Breast epithelium (tissue), 4 donors: ENCODE measurements at regions not wholly inside any gene's neighbourhood (a gene's known extent, or its start where the extent isn't known, plus 50 kb on each side); places are given as distances from the start of the nearest gene placed in this dataset.

Experiments used
- DNase-seq, 2 donors: peaks; one replicate each; pipeline ENCODE4 v3.0.0-alpha.2; 2019; ENCODE audit warnings: low spot score in 2 of 2
- H3K27ac ChIP-seq, 2 donors: fragments of 200-600 bp; sonication (generic) in 1 of 2; one replicate each; pipeline ENCODE4 v1.5.1; 2016 to 2019; ENCODE audit warnings: mild to moderate bottlenecking in 1 of 2
- H3K27me3 ChIP-seq, 2 donors: fragments of 200-600 bp; sonication (generic) in 1 of 2; one replicate each; pipeline versions ENCODE4 v1.5.1 to v1.6.0; 2017 to 2019; ENCODE audit warnings: control low read depth in 1 of 2, mild to moderate bottlenecking in 1 of 2
- H3K36me3 ChIP-seq: fragments of 200-600 bp; one replicate; pipeline ENCODE4 v1.5.1; 2019
- H3K4me1 ChIP-seq, 2 donors: fragments of 200-600 bp; sonication (generic); one replicate each; pipeline ENCODE4 v1.5.1; 2016 to 2019; ENCODE audit warnings: control low read depth in 1 of 2
- H3K4me3 ChIP-seq, 3 donors: fragments of 200-600 bp; sonication (generic); 1 replicate in 2 of 3; 2 replicates in 1 of 3; pipeline ENCODE4 v1.5.1; 2016 to 2019; ENCODE audit warnings: mild to moderate bottlenecking in 3 of 3, moderate library complexity in 2 of 3
- H3K9me3 ChIP-seq, 2 donors: fragments of 200-600 bp; sonication (generic) in 1 of 2; one replicate each; pipeline ENCODE4 v1.5.1; 2016 to 2019; ENCODE audit warnings: control low read depth in 1 of 2
- POLR2A ChIP-seq: fragments of 450-650 bp; IDR thresholded peaks from one replicate; pipeline ENCODE4 v1.6.1; 2016; ENCODE audit warnings: antibody characterized with exemption, mild to moderate bottlenecking, moderate library complexity
- POLR2AphosphoS5 ChIP-seq, 3 donors: sonication (generic); formaldehyde crosslinking; IDR thresholded peaks; one replicate each; pipeline ENCODE4 v1.6.1; 2017; ENCODE audit warnings: antibody characterized with exemption in 3 of 3
- intact Hi-C: fragments of 100-400 bp; cut with DNase I; formaldehyde crosslinking; loops from one replicate; pipeline ENCODE4 v1.15.1; 2023; ENCODE audit warnings: low total_unique reads
- TF ChIP-seq, protein P1 (sequence below), 3 donors: fragments of 450-650 bp; IDR thresholded peaks; one replicate each; pipeline ENCODE4 v1.5.1; 2016 to 2017; ENCODE audit warnings: antibody characterized with exemption in 3 of 3, mild to moderate bottlenecking in 3 of 3, moderate library complexity in 3 of 3

DNA sequence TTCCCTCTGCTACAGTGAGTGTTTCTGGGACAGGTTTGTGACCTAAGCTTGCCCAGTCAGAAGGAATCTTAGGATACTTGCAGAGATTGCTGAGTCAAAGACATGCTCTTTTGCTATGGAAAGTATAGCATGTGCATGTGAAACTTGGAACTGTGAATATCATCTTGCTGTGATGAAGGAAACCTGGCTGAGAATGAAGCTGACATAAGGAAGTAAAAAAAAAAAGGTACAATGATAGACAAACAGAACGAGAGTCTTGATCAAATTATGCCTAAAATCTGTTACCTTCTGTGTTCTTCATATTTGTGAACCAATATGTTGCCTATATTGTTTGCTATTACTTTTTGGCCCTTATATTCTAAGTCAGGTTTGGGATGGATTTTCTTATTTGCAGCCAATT lies 525.7 kb downstream of the NPIPA7 start:
- DNase-seq, result no peak
- Histone ChIP-seq H3K27ac (no peak overlapping the region), H3K36me3 (no peaks in the 10 kb centered on the region), H3K4me1 (no peaks in the 10 kb centered on the region), H3K27me3 (no peaks in the 10 kb centered on the region), H3K9me3 (peaks cover 0 to 40% of the 10 kb centered on the region in 2 donors), H3K4me3 (no peak overlapping the region)
- intact Hi-C loops, result no loop called here
- TF ChIP-seq POLR2A, result no peak
- no peak for TF ChIP-seq POLR2AphosphoS5 (IDR thresholded peaks at IDR 0.05)
- TF ChIP-seq, protein P1, sequence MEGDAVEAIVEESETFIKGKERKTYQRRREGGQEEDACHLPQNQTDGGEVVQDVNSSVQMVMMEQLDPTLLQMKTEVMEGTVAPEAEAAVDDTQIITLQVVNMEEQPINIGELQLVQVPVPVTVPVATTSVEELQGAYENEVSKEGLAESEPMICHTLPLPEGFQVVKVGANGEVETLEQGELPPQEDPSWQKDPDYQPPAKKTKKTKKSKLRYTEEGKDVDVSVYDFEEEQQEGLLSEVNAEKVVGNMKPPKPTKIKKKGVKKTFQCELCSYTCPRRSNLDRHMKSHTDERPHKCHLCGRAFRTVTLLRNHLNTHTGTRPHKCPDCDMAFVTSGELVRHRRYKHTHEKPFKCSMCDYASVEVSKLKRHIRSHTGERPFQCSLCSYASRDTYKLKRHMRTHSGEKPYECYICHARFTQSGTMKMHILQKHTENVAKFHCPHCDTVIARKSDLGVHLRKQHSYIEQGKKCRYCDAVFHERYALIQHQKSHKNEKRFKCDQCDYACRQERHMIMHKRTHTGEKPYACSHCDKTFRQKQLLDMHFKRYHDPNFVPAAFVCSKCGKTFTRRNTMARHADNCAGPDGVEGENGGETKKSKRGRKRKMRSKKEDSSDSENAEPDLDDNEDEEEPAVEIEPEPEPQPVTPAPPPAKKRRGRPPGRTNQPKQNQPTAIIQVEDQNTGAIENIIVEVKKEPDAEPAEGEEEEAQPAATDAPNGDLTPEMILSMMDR (IDR thresholded peaks at IDR 0.05), result no peak

DNA sequence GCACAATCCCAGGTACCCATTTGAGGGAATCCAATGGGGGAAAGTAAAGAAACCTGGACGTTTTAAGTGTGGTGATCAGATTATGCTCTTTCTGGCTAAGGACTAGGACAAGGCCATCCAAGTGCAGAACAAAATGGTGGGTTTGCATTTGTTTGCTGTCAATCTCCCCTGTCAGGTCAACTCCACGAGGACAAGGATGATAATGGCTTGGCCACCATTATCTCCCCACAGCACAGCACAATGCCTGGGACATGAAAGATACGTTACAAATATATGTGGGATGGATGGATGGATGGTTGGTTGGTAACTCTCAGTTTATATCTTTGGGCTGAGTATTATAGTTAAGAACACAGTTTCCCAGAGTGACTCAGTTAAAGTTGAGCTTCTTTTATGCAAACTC lies 526.9 kb downstream of the NPIPA7 start:
- no peaks in the 10 kb centered on the region for H3K36me3 ChIP-seq
- no peak overlapping the region for H3K27ac ChIP-seq
- no peaks in the 10 kb centered on the region for H3K27me3 ChIP-seq
- no peak for DNase-seq
- H3K4me3 ChIP-seq, result no peak overlapping the region
- H3K9me3 ChIP-seq, result peaks cover 0 to 27% of the 10 kb centered on the region in 2 donors
- no peaks in the 10 kb centered on the region for H3K4me1 ChIP-seq
- TF ChIP-seq, protein P1 (IDR thresholded peaks at IDR 0.05), result no peak
- TF ChIP-seq POLR2A (no peak), POLR2AphosphoS5 (IDR thresholded peaks at IDR 0.05) (no peak)
- intact Hi-C loops, result no loop called here

DNA sequence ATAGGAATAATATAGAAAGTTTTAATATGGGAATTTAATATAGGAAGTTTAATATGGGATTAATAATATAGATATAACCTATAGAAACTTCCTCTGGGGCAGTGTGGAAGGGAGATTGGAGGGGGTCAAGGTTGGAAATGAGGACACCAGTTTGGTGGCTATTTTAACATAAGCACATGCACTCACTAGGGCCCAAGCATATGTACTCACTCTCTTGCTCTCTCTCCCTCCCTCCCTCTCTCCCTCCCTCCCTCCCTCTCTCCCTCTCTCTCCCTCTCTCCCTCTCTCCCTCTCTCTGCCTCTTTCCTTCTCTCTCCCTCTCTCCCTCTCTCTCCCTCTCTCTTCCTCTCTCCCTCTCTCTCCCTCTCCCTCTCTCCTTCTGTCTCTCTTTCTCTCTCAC lies 528.1 kb downstream of the NPIPA7 start:
- H3K4me1 ChIP-seq, result no peaks in the 10 kb centered on the region
- H3K27ac ChIP-seq, result no peak overlapping the region
- H3K9me3 ChIP-seq, result peaks cover 0 to 16% of the 10 kb centered on the region in 2 donors
- intact Hi-C loops, result no loop called here
- TF ChIP-seq POLR2A, result no peak
- TF ChIP-seq POLR2AphosphoS5 (IDR thresholded peaks at IDR 0.05), result no peak
- TF ChIP-seq, protein P1 (IDR thresholded peaks at IDR 0.05), result no peak
- H3K36me3 ChIP-seq, result no peaks in the 10 kb centered on the region
- DNase-seq, result no peak
- no peaks in the 10 kb centered on the region for H3K27me3 ChIP-seq
- H3K4me3 ChIP-seq, result no peak overlapping the region

DNA sequence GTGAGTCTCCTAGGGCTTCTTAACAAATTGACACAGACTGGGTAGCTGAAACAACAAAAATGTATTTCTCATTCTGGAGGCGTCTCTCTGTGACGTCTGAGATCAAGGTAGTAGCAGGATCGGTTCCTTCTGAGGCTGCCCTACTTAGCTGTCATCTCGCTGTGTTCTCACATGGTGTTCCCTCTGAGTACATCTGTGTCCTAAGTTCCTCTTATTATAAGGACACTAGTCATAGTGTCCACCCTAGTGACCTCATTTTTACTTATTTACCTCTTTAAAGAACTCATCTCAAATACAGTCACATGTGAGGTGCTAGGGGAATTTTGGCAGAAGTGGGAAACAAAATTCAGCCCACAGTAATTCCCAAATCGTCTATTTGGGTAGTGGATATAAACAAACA lies 529.1 kb downstream of the NPIPA7 start:
- TF ChIP-seq POLR2AphosphoS5 (IDR thresholded peaks at IDR 0.05) (no peak), POLR2A (no peak)
- TF ChIP-seq, protein P1 (IDR thresholded peaks at IDR 0.05), result no peak
- H3K9me3 ChIP-seq, result peaks cover 0 to 6% of the 10 kb centered on the region in 2 donors
- no peaks in the 10 kb centered on the region for H3K36me3 ChIP-seq
- H3K4me3 ChIP-seq, result no peak overlapping the region
- H3K27me3 ChIP-seq, result no peaks in the 10 kb centered on the region
- intact Hi-C loops, result no loop called here
- H3K27ac ChIP-seq, result no peak overlapping the region
- no peak for DNase-seq
- no peaks in the 10 kb centered on the region for H3K4me1 ChIP-seq

DNA sequence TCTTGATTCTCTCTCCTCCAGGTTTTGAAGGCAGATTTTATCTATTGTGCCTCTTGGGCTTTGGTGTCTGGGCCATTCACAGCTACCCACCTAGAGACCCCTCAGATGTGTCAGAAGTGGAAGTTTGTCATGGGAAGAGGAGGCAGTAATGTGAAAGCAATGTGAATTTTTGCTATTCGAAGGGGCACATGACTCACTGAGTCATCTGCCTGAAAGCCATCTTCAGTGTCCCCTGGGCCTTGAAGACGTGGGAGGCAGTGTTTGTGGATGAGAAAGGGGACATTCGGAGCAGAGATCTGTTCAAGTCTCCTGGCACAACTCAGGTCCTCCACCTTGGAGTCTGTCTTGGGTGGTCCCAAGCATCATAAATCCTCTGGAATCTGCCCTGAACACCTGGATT lies 530.2 kb downstream of the NPIPA7 start:
- Histone ChIP-seq H3K27me3 (no peaks in the 10 kb centered on the region), H3K4me1 (no peaks in the 10 kb centered on the region), H3K4me3 (no peak overlapping the region), H3K9me3 (no peaks in the 10 kb centered on the region), H3K36me3 (no peaks in the 10 kb centered on the region), H3K27ac (no peak overlapping the region)
- intact Hi-C loops, result no loop called here
- TF ChIP-seq, protein P1 (IDR thresholded peaks at IDR 0.05), result no peak
- TF ChIP-seq POLR2A (no peak), POLR2AphosphoS5 (IDR thresholded peaks at IDR 0.05) (no peak)
- no peak for DNase-seq
